Activated CD4-positive, alpha-beta T cell treated with anti-CD3 and anti-CD28 coated beads for 36 hours (primary cell): ENCODE measurements at regions not wholly inside any gene's neighbourhood (a gene's known extent, or its start where the extent isn't known, plus 50 kb on each side); places are given as distances from the start of the nearest gene placed in this dataset.

ENCODE experiments used
- ATAC-seq: fragments of 200-7000 bp; cut with Tn5 transposase; one replicate; pipeline ENCODE4 v1.10.0; 2021; ENCODE audit warnings: mild to moderate bottlenecking, moderate library complexity
- CTCF ChIA-PET: fragments of 350-600 bp; sonication (Branson Sonifier 250); formaldehyde crosslinking; loops from one replicate; lab custom pipeline; 2021; ENCODE audit warnings: antibody characterized with exemption; lab: Charles Lee
- POLR2A ChIA-PET: fragments of 350-600 bp; sonication (Branson Sonifier 250); formaldehyde crosslinking; loops from one replicate; lab custom pipeline; 2021; ENCODE audit warnings: antibody characterized with exemption, inconsistent platforms; lab: Charles Lee
- DNase-seq: peaks from one replicate; pipeline ENCODE4 v3.0.0-alpha.2; 2020
- H3K27ac Mint-ChIP-seq: one replicate; pipeline ENCODE4 v1.8.0; 2021; ENCODE audit warnings: mixed read lengths
- H3K27me3 Mint-ChIP-seq: one replicate; pipeline ENCODE4 v1.8.0; 2021; ENCODE audit warnings: mixed read lengths
- H3K36me3 Mint-ChIP-seq: one replicate; pipeline ENCODE4 v1.8.0; 2021; ENCODE audit warnings: low read depth, mixed read lengths
- H3K4me1 Mint-ChIP-seq: one replicate; pipeline ENCODE4 v1.8.0; 2021; ENCODE audit warnings: mixed read lengths
- H3K4me3 Mint-ChIP-seq: one replicate; pipeline ENCODE4 v1.8.0; 2021; ENCODE audit warnings: mild to moderate bottlenecking, moderate library complexity, mixed read lengths
- H3K9me3 Mint-ChIP-seq: one replicate; pipeline ENCODE4 v1.8.0; 2021; ENCODE audit warnings: low read depth, mixed read lengths
- intact Hi-C, 2 experiments: fragments of 100-400 bp; cut with DNase I in 1 of 2; cut with micrococcal nuclease in 1 of 2; formaldehyde crosslinking; loops; one replicate each; pipeline versions ENCODE4 v1.14.2 to v1.15.1; 2022 to 2024; cut with DNase I, micrococcal nuclease

DNA sequence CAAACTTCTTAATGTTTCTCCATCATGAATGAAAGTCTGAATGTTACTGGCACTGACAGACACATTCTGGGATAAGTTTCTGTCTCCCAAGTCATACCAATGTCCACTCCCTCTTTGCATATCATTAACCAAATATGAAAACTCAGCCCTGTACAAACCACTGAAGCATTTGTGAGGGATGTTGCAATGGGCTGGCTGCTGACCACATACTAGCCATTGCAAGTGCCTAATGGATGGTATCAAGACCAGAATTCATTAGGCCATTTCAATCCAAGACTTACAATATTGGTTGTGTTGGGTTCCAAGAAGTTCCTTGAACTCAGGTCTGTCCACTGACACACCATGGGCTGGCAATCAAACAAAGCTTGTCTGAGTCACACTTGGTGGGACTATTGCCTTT is 73.8 kb downstream of the CBLN2 start:
- Mint-ChIP-seq H3K27me3 (no peaks in the 10 kb centered on the region), H3K9me3 (peaks cover 7% of the 10 kb centered on the region), H3K27ac (no peak overlapping the region), H3K36me3 (no peaks in the 10 kb centered on the region), H3K4me1 (no peaks in the 10 kb centered on the region), H3K4me3 (no peak overlapping the region)
- intact Hi-C loops: no loop called here
- ATAC-seq (no peak), DNase-seq (no peak)
- POLR2A ChIA-PET: no interaction called here
- CTCF ChIA-PET: no interaction called here

DNA sequence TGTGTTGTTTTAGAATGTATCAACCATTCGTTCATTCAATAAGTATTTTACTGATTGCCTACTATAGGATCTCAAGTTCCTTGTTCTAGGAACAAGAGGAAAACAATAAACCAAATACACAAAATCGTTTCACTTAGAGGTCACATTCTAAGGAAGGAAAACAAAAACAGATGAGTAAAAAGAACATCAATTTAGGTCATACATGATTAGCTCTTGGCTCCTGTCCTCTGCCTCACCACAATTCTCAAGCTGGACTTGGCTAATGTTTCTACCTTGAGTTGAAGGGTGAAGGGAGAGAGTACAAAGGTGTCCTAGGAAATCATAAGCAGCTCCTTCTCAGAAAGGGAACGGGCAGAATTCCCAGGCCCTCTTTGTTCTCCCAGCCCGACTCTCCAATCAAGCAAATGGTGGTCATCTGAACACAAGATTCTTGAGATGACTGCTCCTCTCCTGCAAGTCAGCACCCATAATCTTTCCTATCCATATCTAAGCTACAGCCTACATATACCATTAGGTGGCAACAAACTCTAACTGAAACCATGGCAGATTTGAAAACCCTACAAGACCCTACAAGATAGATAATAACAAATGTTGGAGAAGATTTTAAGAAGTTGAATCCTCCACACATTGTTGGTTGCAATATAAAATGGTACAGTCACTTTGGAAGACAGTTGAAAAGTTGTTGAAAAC is 76.0 kb downstream of the CBLN2 start:
- H3K9me3 Mint-ChIP-seq: peaks cover 8% of the 10 kb centered on the region
- no peak overlapping the region for H3K4me3 Mint-ChIP-seq
- ChIA-PET POLR2A (no interaction called here), CTCF (no interaction called here)
- no peak overlapping the region for H3K27ac Mint-ChIP-seq
- ATAC-seq: no peak
- intact Hi-C loops: no loop called here
- H3K27me3 Mint-ChIP-seq: no peaks in the 10 kb centered on the region
- no peak for DNase-seq
- H3K36me3 Mint-ChIP-seq: no peaks in the 10 kb centered on the region
- no peaks in the 10 kb centered on the region for H3K4me1 Mint-ChIP-seq

- intact Hi-C loops: no loop called here
- no peaks in the 10 kb centered on the region for H3K27me3 Mint-ChIP-seq
- peaks cover 4% of the 10 kb centered on the region for H3K9me3 Mint-ChIP-seq
- ChIA-PET POLR2A (no interaction called here), CTCF (no interaction called here)
- no peaks in the 10 kb centered on the region for H3K36me3 Mint-ChIP-seq
- no peak for DNase-seq
- ATAC-seq: no peak
- no peak overlapping the region for H3K27ac Mint-ChIP-seq
- H3K4me3 Mint-ChIP-seq: no peak overlapping the region
- H3K4me1 Mint-ChIP-seq: no peaks in the 10 kb centered on the region
These were observed 83.9 kb downstream of the CBLN2 start for GRCh38 chr18:72460210-72460680.

DNA sequence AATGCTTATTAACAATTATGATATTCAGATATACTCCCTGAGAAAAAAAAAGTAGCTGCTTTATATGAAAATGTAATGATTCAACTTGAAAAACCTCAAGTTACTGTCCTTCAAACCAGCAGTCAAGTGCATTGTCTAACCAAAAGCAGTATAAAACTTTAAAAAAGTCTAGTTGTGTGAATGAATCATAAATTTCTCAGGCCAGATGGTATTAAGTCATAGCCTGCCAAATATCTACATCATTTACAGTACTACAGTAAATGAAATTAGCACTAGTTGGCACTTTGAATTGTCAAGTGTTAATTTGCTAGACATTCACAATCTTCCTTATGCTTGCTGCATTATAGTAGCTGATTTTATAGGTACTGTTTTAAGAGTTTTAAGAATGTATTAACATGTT is 85.9 kb downstream of the CBLN2 start:
- H3K27me3 Mint-ChIP-seq: no peaks in the 10 kb centered on the region
- peaks cover 6% of the 10 kb centered on the region for H3K9me3 Mint-ChIP-seq
- H3K27ac Mint-ChIP-seq: no peak overlapping the region
- no peaks in the 10 kb centered on the region for H3K36me3 Mint-ChIP-seq
- no peaks in the 10 kb centered on the region for H3K4me1 Mint-ChIP-seq
- ChIA-PET CTCF (no interaction called here), POLR2A (no interaction called here)
- ATAC-seq (no peak), DNase-seq (no peak)
- H3K4me3 Mint-ChIP-seq: no peak overlapping the region
- intact Hi-C loops: no loop called here

GRCh38 chr18:72456802-72457201 is 87.3 kb downstream of the CBLN2 start:
- CTCF ChIA-PET: no interaction called here

GRCh38 chr18:72452328-72452727 is 91.8 kb downstream of the CBLN2 start:
- no peak for DNase-seq
- intact Hi-C loops: no loop called here
- ChIA-PET POLR2A (interaction anchor here (0.7 kb wide), 1 partner anchor 9 kb away, joined by 8 read pairs; no protein-coding TSS in a partner anchor), CTCF (interaction anchor here (0.6 kb wide), 1 partner anchor 73 kb away, joined by 5 read pairs; no protein-coding TSS in a partner anchor)
- peaks cover 10% of the 10 kb centered on the region for H3K9me3 Mint-ChIP-seq
- ATAC-seq: no peak
- no peak overlapping the region for H3K4me3 Mint-ChIP-seq
- no peaks in the 10 kb centered on the region for H3K4me1 Mint-ChIP-seq
- no peaks in the 10 kb centered on the region for H3K27me3 Mint-ChIP-seq
- no peak overlapping the region for H3K27ac Mint-ChIP-seq
- no peaks in the 10 kb centered on the region for H3K36me3 Mint-ChIP-seq

More at GRCh38 chr18:72456802-72457201, 87.3 kb downstream of the CBLN2 start:
- POLR2A ChIA-PET: no interaction called here
- ATAC-seq (no peak), DNase-seq (no peak)
- H3K27ac Mint-ChIP-seq: no peak overlapping the region
- H3K9me3 Mint-ChIP-seq: peaks cover 13% of the 10 kb centered on the region
- H3K36me3 Mint-ChIP-seq: no peaks in the 10 kb centered on the region
- H3K4me1 Mint-ChIP-seq: no peaks in the 10 kb centered on the region
- no peak overlapping the region for H3K4me3 Mint-ChIP-seq
- intact Hi-C loops: no loop called here
- no peaks in the 10 kb centered on the region for H3K27me3 Mint-ChIP-seq

DNA sequence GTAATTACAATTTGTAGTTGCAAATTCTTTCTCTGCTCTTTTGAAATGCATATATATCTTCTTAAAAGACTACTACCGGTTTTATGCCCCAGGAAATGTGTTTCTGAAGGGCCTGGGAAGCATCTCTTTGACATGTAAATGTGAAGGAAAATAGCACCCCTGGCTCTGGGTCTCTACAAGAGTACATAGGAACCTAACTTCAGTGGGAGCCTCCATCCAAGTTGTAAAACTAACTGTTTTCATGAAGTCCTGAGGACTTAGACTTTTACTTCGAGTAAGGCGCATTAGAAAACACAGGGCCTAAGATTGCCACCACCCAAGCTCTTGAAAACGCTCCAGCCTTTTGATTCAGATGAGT is 99.4 kb downstream of the CBLN2 start:
- intact Hi-C loops: no loop called here
- POLR2A ChIA-PET: no interaction called here

DNA sequence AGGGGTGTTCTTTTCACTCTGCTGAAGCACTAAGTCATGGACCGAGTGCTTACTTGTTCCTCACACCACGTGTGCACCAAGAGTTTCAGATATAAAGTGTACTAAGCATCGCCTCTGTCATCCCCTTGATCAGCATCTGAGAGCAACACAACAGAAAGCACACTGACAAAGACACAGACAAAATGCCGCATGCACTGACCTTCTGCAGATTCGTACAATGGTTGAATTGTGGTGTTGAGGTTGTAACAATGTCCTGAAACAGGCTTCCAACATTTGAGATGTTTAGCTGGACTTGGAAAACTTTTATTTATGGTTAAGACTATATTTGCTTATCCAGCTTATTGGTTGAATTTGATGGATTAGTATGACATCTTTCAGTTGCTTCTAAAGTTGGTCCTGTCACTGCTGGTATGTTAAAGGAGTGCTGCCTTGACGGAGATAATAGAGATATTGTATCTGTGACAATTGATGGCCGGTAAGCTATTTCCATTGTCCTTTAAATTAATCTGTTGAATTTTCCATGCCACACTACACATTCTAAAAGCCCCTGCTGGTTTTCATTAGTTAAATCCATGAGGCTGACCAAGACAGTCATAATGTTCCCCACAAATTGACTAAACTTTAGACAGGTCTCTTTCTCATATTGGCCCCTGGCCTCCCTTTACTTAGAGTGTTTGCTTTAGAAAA is 99.9 kb downstream of the CBLN2 start:
- POLR2A ChIA-PET: no interaction called here
- intact Hi-C loops: no loop called here
- ATAC-seq (no peak), DNase-seq (no peak)
- Mint-ChIP-seq H3K27me3 (no peaks in the 10 kb centered on the region), H3K4me3 (no peak overlapping the region), H3K27ac (no peak overlapping the region), H3K36me3 (no peaks in the 10 kb centered on the region), H3K4me1 (no peaks in the 10 kb centered on the region), H3K9me3 (no peaks in the 10 kb centered on the region)
- CTCF ChIA-PET: no interaction called here

More for the DNA sequence above, 99.4 kb downstream of the CBLN2 start:
- Mint-ChIP-seq H3K27me3 (no peaks in the 10 kb centered on the region), H3K27ac (no peak overlapping the region), H3K4me3 (no peak overlapping the region), H3K4me1 (no peaks in the 10 kb centered on the region), H3K9me3 (no peaks in the 10 kb centered on the region), H3K36me3 (no peaks in the 10 kb centered on the region)
- CTCF ChIA-PET: no interaction called here
- no peak for DNase-seq
- ATAC-seq: no peak

DNA sequence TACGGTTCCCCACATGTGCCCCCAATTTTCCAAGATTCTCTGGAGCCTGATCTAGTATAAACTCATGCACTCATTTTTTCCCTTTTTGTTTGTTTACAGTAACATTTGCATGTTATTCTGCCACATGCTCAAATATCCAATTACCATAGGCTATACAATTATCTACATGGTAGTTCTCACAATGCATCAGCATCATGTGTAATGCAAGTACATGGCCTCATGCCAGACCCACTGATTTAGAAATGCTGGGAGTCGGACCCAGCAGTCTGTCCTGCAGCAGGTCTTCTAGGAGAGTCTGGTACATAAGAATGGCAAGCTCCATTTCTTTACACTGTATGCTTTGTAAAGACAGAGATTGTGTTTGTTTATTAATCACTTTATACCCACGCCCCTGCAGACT is 107.7 kb downstream of the CBLN2 start:
- Mint-ChIP-seq H3K4me3 (no peak overlapping the region), H3K27ac (no peak overlapping the region), H3K4me1 (no peaks in the 10 kb centered on the region), H3K27me3 (no peaks in the 10 kb centered on the region), H3K36me3 (no peaks in the 10 kb centered on the region), H3K9me3 (peaks cover 2% of the 10 kb centered on the region)
- intact Hi-C loops: loop anchor here in 1 of 2 experiments (10.0 kb wide), 1 partner anchor 58 kb away; no protein-coding TSS in a partner anchor
- POLR2A ChIA-PET: no interaction called here
- ATAC-seq (no peak), DNase-seq (no peak)
- CTCF ChIA-PET: no interaction called here

DNA sequence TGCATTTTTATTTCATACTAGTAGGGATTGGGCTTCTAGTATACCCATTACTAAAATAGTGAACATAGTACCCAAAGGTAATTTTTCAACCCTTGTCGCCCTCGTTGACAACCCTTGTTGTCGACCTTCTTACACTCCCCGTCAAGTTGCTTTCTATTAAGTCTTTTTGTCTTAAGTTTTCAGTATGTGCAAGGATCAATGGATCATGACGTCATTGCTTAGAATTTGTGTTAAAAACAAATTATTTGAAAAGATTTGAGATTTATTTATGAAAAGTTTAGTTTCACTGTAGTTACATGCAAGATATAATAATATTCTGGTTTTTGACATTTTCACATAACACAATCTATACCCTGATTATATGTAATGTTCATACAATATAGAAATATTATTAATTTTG is 110.4 kb downstream of the CBLN2 start:
- DNase-seq: no peak
- no peak for ATAC-seq
- no peaks in the 10 kb centered on the region for H3K36me3 Mint-ChIP-seq
- H3K4me3 Mint-ChIP-seq: no peak overlapping the region
- intact Hi-C loops: loop anchor here in 1 of 2 experiments (10.0 kb wide), 1 partner anchor 61 kb away; no protein-coding TSS in a partner anchor
- H3K27ac Mint-ChIP-seq: no peak overlapping the region
- ChIA-PET CTCF (no interaction called here), POLR2A (no interaction called here)
- peaks cover 5% of the 10 kb centered on the region for H3K9me3 Mint-ChIP-seq
- H3K4me1 Mint-ChIP-seq: no peaks in the 10 kb centered on the region
- no peaks in the 10 kb centered on the region for H3K27me3 Mint-ChIP-seq

- Mint-ChIP-seq H3K9me3 (peaks cover 3% of the 10 kb centered on the region), H3K27me3 (no peaks in the 10 kb centered on the region), H3K36me3 (no peaks in the 10 kb centered on the region), H3K4me3 (no peak overlapping the region), H3K27ac (no peak overlapping the region), H3K4me1 (no peaks in the 10 kb centered on the region)
- ATAC-seq: no peak
- intact Hi-C loops: no loop called here
- DNase-seq: no peak
- ChIA-PET POLR2A (no interaction called here), CTCF (no interaction called here)
These were observed 116.4 kb downstream of the CBLN2 start for GRCh38 chr18:72427721-72428120.

GRCh38 chr18:72419914-72420313 is 124.2 kb downstream of the CBLN2 start:
- ChIA-PET CTCF (no interaction called here), POLR2A (no interaction called here)
- no peaks in the 10 kb centered on the region for H3K27me3 Mint-ChIP-seq
- no peak overlapping the region for H3K4me3 Mint-ChIP-seq
- DNase-seq (no peak), ATAC-seq (no peak)
- no peaks in the 10 kb centered on the region for H3K4me1 Mint-ChIP-seq
- intact Hi-C loops: no loop called here
- H3K9me3 Mint-ChIP-seq: peaks cover 5% of the 10 kb centered on the region
- H3K27ac Mint-ChIP-seq: no peak overlapping the region
- H3K36me3 Mint-ChIP-seq: no peaks in the 10 kb centered on the region
